K562 (cell line): ENCODE measurements at regions not wholly inside any gene's neighbourhood (a gene's known extent, or its start where the extent isn't known, plus 50 kb on each side); places are given as distances from the start of the nearest gene placed in this dataset.

ENCODE experiments used
- FOXP1 ChIP-seq: sonication (generic); formaldehyde crosslinking; IDR thresholded peaks from 2 replicates; pipeline ENCODE4 v1.8.0; 2022; ENCODE audit warnings: mild to moderate bottlenecking, missing genetic modification reagents
- TF ChIP-seq, protein P1 (sequence below), 3 experiments: IDR thresholded peaks in 2 of 3; conservative IDR thresholded peaks in 1 of 3; 2 replicates each; pipeline ENCODE4 v1.5.1; 2011 to 2012; ENCODE audit warnings: low read length in 3 of 3, mild to moderate bottlenecking in 3 of 3, control low read depth in 2 of 3, improper control_type of control experiment in 1 of 3, inconsistent platforms in 1 of 3, low read depth in 1 of 3, mixed read lengths in 1 of 3, moderate library complexity in 1 of 3; ENCODE audit not compliant: insufficient read depth in 2 of 3

- TF ChIP-seq, protein P1, sequence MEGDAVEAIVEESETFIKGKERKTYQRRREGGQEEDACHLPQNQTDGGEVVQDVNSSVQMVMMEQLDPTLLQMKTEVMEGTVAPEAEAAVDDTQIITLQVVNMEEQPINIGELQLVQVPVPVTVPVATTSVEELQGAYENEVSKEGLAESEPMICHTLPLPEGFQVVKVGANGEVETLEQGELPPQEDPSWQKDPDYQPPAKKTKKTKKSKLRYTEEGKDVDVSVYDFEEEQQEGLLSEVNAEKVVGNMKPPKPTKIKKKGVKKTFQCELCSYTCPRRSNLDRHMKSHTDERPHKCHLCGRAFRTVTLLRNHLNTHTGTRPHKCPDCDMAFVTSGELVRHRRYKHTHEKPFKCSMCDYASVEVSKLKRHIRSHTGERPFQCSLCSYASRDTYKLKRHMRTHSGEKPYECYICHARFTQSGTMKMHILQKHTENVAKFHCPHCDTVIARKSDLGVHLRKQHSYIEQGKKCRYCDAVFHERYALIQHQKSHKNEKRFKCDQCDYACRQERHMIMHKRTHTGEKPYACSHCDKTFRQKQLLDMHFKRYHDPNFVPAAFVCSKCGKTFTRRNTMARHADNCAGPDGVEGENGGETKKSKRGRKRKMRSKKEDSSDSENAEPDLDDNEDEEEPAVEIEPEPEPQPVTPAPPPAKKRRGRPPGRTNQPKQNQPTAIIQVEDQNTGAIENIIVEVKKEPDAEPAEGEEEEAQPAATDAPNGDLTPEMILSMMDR (IDR thresholded peaks at IDR 0.05 in 2 of 3, conservative IDR thresholded peaks at IDR 0.05 in 1 of 3; ENCODE audit: insufficient read depth in 2 of 3, low read depth in 1 of 3, low read length in 3 of 3): no peak
- no peak for TF ChIP-seq FOXP1 (CRISPR knock-in tag)
These were observed 851.0 kb downstream of the DIAPH3 start for GRCh38 chr13:59312776-59313175.
